ENCODE measurements at regions not wholly inside any gene's neighbourhood (a gene's known extent, or its start where the extent isn't known, plus 50 kb on each side); places are given as distances from the start of the nearest gene placed in this dataset.
A peak's percentile ranks its signal among the peaks of the same experiment; 100 is the strongest.

GRCh38 chr5:35438786-35439185 is 178.9 kb upstream of the SPEF2 start:
- no peak overlapping the region for H3K4me3 ChIP-seq (replicated peaks; ENCODE audit: low read depth, low read length)
- TF ChIP-seq CTCF (IDR thresholded peaks at IDR 0.05; ENCODE audit: low read depth, low read length, missing control alignments): no peak
- no peak for DNase-seq (ENCODE audit: extremely low read depth, low read depth)

GRCh38 chr5:35438288-35438687 is 179.4 kb upstream of the SPEF2 start:
- no peak for DNase-seq (ENCODE audit: extremely low read depth, low read depth)
- no peak overlapping the region for H3K4me3 ChIP-seq (replicated peaks; ENCODE audit: low read depth, low read length)
- no peak for TF ChIP-seq CTCF (IDR thresholded peaks at IDR 0.05; ENCODE audit: low read depth, low read length, missing control alignments)

GRCh38 chr5:35436400-35437057 is 181.1 kb upstream of the SPEF2 start:
- no peak for DNase-seq (ENCODE audit: extremely low read depth, low read depth)
- peak; percentile 58 for TF ChIP-seq CTCF (IDR thresholded peaks at IDR 0.05; ENCODE audit: low read depth, low read length, missing control alignments)
- no peak overlapping the region for H3K4me3 ChIP-seq (replicated peaks; ENCODE audit: low read depth, low read length)

- no peak for TF ChIP-seq CTCF (IDR thresholded peaks at IDR 0.05; ENCODE audit: low read depth, low read length, missing control alignments)
- DNase-seq (ENCODE audit: extremely low read depth, low read depth): no peak
- H3K4me3 ChIP-seq (replicated peaks; ENCODE audit: low read depth, low read length): no peak overlapping the region
Measured at GRCh38 chr5:35430381-35431162, 187.1 kb upstream of the SPEF2 start.

- DNase-seq (ENCODE audit: extremely low read depth, low read depth): no peak
- TF ChIP-seq CTCF (IDR thresholded peaks at IDR 0.05; ENCODE audit: low read depth, low read length, missing control alignments): no peak
- H3K4me3 ChIP-seq (replicated peaks; ENCODE audit: low read depth, low read length): no peak overlapping the region
Measured at GRCh38 chr5:35420200-35420599, 189.9 kb upstream of the PRLR start.

GRCh38 chr5:35417040-35417439 is 186.8 kb upstream of the PRLR start:
- no peak overlapping the region for H3K4me3 ChIP-seq (replicated peaks; ENCODE audit: low read depth, low read length)
- no peak for TF ChIP-seq CTCF (IDR thresholded peaks at IDR 0.05; ENCODE audit: low read depth, low read length, missing control alignments)
- DNase-seq (ENCODE audit: extremely low read depth, low read depth): no peak

Data from HFF-Myc (cell line).